HG03159 (cell line): ENCODE measurements at regions not wholly inside any gene's neighbourhood (a gene's known extent, or its start where the extent isn't known, plus 50 kb on each side); places are given as distances from the start of the nearest gene placed in this dataset.

Source experiments
- ATAC-seq: cut with Tn5 transposase; IDR thresholded peaks from one replicate; pipeline ENCODE4 v1.9.1; 2021; ENCODE audit warnings: mild to moderate bottlenecking, moderate library complexity; ENCODE audit not compliant: unreplicated experiment

DNA sequence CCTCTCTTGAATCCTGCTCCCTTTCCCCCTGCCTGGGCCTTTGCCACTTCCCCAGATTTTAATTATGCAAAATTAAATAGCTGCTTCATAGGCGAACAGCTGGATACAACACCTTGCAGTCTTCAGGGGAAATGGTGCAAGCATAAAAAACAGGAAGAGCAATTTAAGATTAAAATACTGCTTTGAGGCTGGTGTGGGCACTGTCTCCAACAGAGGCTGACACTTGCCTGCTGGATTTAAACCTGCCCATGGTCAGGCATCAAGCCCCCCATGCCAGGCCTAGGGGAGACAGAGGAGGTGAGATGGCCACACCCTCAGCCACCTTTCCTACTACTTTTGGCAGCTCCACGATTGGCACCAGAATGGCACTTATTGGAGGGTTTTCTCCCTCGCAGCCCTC is 110.1 kb upstream of the DIO3 start:
- no peak for ATAC-seq

DNA sequence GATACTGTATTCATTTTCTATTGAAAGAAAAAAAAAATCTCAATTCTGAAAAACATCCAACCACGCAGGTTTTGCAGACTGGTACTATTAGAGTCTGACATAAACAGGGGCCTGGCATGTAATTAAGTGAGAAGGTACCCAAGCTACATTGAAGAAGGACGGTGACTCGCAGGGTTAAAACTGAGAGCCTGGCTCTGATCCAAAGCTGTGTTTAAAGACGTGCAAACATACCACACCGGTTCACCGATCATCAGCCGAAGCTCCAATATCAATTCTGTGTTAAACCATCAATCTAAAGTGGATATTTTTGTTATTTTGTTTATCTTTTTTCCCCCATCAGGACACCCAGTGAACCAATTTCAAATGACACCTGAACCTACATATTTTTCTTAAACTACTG is 108.1 kb upstream of the DIO3 start:
- ATAC-seq, result no peak

DNA sequence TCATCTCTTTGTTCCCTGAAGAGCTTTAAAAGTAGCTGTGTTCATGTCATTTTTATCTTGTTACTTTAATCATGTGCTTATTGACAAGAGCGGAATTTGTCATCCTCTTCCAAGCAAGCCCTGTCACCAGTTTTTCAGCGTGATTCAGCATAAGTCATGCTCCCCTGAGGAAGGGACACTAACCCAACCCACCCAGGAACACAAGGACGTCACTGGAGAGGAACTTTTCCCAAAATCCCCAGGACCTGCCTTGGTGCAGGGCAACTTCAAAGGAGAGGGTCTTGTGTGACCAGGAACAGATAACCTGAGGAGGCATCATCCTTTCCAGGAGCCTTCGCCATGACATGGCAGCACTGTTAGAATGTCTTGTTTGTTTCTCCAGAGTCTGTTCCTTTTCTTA is 107.1 kb upstream of the DIO3 start:
- no peak for ATAC-seq

DNA sequence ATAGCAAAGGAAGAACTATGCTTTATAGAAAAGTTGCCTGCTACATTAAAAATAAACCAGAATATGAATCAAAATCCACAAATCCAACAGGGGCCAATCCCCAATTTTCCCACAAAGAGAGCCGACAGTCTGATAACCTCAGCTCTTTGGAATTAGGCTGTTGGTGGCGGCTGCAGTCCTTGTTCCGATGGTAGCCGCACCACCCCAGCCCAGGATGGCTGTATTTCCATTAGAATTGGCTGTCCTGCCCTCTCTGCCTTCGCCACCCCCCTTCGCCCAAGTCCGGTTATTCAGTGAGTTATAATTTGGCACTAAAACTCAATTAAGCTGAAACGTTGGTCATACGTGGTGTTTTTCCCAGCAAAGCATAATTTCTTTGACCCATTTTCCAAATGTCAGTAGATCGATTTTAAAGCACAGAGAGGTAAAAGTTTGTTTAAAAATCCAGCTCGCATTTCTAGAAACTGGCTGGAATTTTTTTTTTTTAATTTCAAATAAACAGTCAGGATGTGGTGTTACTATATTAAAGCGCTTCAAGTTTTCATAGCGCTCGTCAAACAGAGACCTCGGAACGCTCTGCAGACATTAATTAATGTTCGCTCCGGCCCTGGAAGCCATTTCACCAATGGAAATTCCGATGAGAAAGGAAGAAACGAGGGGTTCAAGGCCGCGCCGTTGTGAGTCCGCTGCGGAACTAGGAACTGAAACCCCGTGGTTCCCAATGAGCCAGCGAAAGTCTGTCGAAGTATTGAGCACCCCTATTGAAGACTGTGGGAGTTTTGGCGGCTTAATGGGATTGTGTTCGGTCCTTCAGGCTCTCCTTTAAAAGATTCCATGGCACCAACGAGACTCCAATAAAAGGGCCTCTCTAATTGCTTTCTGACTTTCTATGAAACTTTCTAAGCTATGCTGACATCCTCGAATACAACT is 104.8 kb upstream of the DIO3 start:
- ATAC-seq, result no peak

DNA sequence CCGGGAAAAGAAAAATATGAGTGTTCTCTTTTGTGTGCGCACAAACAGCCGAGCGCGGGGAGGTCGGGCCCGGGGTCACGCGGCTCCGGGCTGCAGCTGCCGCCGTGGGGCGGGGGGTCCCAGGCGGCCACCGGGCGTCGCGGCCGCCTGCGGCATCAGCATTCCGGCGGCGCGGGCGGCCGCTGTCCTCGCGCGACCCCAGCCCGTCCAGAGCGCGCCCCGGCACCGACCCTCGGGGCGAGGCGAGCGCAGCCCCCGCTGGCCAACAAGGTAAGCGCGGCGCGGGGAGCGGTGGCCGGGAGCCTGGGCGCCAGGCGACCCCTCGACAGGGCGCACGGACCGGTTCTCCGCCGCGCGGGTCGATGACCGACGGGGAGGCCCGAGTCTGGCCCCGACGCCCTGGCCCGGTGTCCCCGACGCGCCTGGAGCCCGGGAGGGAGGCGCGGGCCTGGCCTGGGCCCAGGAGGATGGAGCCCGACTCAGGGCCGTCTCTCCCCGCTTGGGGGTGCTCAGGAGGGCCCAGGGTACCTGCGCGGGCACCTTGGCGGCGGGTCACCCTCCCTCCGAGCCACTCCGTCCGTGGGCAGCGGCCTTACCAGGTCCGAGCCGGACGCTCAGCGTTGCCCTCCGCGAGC is 103.9 kb upstream of the DIO3 start:
- no peak for ATAC-seq

DNA sequence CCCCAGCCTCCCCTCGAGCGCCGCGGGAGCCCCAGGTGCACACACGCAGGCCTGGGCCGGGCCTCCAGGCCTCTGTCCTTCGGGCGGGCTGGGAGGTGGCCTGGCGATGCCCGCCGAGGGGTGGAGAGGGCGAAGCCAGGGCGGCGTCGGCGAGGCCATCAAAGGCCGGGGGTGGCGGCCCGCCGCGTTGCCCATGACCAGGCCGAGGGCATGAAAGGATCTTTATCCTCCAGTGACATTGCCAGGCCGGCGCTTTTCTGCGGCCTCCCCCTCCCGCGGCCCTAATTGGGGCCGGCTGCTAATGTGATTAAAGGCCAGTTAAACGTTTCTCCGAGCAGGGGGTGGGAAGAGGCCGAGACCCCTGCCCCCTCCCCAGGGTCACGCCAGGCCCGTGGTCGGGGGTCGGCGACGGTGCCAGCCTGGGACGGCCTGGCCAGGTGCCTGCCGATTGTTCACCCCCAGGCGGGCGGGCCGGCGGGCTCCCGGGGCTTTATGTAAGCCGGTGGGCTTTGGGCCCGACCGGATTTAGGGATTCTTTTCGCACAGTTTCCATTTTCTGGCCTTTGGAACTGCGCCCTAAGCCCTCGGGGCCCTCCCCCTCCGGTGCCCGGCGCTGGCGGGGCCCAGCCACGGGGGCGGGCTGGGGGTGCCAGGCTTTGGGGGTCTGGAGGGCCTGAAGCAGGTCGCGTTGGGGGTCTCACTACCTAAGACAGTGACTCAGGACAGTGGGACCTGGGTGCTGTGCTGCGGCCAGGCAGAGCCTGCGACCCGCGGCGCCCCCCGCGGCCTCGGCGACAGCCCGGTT is 103.2 kb upstream of the DIO3 start:
- no peak for ATAC-seq

DNA sequence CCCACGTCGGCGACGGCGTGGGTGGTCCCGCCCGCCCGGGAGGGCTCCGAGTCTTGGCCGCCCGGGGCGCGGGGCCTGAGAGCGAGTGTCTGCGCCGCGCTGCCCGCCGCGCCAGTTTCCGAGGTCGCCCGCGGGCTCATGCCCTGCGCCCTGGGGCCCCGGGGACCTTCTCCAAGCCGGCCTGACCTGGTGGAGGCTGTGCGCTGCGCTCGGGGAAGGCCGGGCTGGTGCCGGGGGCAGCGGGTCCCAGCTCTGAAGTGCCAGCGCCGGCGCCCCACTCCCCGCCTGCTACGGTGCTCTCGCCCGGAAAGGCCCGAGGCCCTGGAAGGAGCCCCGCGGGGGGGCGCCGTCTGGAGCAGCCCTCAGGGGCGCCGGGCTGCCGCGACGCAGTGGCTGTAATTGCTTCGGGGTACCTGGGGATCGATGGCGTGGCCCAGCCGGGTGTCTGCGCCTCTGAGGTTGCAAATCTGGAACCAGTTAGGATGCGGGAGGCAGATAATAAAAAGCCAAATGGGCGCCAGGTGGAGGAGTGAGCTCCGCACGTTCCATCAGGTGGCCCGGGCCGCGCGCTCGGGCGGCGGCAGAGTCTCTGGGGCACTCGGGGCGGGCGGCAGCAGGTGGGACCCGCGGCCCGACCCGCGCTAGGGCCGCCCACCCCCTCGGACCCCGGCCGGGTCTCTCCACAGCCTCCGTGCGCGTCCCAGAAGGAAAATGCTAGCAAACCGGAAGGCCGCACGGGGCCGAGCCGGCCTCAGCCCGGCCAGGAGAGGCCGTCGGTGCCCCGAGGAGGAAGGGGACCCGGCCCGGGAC is 102.3 kb upstream of the DIO3 start:
- ATAC-seq, result no peak

DNA sequence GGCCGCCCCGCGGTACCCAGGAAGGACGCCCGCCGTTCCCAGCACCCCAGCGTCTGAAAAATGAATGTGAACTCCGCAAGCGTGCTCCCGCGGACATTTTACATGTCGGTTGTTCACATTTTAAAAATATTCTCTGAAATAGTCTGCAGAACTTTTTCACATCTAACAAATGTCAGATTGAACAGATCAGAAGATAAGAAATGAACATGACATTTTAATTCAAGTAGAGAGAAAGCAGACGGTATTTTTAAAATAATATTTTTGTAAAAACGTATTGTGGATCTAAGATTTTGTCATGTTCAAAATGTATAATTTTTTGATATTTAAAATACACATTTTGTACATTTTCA is 101.8 kb upstream of the DIO3 start:
- no peak for ATAC-seq

DNA sequence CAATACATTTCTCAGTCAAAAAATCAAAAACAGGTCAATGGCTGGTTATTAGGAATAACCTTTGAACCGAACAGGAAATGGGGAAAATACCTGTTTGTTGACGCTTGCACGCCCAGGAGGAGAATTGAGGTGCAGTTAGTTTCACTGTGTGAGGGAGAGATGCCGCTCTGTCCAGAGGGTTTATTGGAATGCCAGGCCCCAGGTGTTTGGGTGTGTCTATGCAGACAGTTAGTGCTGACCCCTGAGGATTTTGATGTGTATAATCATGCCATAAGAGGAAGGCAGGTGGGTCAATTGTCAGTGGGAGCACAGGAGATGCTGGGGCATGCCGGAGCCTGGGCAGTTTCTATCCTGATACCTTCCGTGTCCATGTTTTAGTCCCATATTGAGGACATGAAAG is 100.8 kb upstream of the DIO3 start:
- ATAC-seq, result no peak

DNA sequence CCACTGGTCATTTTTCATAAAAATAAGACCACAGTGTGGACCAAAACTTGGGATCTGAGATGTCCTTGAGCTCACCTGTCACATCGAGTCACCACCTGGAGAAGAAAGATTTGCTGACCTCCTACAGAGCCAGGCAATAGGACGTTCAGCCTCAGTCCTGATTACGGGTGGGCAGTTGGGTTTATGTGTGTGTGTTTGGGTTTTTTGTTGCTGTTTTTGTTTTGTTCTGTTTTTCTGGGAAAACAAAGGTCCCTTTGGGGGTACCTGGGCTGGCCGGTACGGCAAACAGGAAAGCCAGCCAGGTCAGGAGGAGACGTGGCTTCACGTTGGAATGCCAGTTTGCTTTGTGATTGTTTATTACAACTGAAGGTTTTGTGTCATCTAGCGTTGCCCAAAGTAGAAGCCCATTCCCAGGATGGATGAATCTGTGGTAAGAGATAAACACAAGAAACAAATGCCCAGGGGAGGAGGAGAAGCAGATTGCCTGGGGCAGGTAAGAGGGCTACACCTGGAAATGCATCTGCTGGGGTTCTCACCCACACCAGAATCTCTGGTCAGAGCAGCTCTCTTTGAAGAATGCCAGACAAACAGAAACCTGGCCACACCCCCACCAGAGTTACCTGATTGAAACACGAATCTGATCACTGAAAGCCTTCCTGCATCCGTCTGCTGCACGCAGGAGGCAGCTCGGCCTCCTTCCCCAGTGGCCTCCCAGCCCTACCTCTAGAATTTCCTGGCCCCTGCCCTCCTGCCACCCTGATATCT is 100.1 kb upstream of the DIO3 start:
- no peak for ATAC-seq

DNA sequence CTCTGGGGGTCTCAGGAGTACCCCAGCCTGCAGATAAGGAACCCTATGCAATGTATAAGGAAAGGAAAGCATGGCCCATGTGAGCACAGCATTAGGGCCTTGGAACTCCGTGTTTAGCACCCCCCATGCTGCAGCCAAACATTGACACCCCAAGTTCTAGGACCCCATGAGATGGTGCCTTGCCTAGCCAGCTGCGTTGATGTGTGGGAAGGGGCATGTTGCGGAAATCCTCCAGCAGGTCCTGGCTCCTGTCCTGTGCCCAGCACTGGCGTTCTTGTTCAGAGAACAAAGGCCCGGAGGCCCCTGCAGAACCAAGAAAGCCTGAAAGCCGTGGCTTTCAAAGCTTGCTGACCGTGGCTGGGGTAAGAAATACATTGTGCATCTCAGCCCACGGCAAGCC is 99.4 kb upstream of the DIO3 start:
- no peak for ATAC-seq

DNA sequence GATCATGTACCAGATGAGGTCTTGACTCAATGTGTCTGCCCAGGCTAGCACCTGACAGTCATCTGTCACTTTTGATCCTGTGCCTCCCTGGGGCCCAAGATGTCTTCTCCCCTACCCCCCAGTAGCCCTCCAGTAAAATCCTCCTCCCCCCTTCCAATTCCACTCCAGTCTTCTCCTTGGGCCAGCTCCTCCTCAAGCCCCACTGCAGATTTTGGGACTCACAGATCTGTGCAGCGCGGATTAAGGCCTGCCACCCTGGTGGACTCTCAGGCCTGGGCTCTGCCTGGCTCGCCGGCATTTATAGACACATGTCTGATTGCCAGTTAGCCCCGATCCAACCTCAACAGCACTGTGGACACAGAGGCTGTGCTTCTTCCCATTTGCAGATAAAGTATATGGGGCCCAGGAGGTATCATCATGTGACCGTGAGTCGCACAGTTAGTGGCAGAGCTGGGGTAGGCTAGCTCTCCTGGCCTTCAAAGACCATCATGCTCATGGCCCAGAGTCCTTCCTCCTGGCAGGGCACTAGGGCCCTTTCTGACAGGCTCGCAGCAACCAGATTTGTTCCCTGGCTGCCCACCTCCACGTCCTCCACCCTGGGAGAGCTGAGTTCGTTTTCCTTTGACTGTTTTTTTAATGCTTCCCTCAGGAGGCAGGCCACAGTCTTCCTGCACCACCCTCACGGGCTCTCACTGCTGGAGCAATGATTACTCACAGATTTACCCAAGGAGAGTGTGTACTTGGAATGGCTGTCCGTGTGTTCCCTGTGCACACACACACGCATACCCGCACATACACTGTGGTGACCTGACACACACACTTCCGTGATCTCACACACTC is 98.3 kb upstream of the DIO3 start:
- ATAC-seq, result no peak

DNA sequence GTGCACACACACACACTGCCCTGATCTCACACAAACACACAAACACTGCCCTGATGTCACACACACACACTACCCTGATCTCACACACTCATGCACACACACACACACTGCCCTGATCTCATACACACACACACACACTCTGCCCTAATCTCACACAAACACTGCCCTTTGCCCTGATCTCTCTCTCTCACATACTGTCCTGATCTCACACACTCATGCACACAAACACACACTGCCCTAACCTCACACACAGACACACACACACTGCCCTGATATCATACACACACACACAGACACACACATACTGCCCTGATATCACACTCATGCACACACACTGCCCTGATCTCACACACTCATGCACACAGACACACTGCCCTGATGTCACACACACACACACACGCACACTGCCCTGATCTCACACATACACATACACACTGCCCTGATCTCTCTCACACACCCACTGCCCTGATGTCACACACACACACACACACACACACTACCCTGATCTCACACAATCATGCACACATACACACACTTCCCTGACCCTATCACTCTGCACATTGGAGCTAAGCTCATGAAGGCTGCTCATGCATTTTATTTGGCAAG is 97.6 kb upstream of the DIO3 start:
- ATAC-seq, result no peak

DNA sequence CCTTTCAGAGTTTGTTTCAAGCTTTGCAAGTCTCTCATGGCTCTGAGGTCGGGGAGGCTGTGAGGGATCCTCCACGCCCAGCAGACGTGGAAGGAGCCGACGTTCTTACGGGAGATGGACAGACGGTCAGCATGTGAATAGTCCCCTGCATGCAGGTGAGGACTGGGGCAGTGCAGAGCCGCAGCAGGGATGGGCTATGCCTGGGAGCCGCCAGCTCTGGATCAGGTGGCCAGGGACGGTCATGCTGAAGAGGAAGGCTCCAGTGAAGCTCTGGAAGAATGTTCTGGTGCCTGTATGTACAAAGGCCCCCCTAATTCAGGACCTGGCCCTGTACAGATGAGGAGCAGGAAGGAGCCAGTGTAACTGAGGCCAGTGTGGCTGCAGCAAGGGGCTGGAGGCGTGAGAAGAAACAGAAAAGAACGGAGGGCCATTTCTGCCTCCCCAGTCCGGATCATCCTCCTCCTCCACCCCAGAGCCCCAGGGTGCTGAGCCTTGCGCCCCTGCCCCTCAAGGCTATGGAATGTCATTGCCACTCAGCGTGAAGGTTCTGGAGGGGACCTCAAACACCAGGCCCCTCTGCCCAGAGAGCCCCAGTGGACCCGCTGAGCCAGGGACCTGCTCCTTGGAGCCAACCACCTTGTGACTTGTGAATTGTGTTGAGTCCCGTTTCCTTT is 96.8 kb upstream of the DIO3 start:
- no peak for ATAC-seq

DNA sequence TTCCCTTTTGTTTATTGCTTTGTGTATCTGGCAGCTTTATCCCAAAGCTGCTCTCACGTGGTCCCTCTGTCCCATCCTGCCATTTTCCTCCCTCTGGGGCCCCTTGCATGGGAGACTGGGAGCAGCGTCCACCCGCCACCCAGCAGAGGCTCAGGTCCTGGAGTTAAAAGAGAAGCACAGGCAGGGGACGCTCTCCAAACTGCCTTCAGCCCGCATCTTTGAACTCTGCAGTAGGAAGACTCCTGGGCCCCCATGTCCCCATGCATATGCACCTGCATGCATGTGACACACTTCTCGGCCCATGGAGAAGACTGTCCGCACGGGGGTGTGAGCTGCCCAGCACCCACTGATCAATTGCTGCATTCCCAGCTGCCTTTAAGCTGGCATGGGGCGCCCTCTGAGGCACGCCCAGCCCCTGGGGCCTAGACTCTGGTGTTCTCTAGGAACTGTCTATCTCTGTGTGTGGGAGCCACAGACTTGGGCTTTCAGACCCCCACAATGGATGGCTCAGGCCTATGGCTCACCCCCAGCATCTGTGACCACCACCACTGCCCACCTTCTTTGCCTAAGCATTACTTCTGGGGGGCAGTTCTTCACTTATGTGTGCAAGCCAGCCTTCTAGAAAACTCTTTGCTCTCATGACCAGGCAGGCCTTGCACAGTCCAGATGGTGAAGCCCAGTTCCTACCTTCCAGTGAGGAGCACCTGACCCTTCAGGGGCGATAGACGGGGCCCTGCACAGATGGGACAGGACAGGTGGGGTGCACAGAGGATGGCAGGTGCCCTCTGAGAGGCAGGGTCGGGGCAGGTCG is 96.1 kb upstream of the DIO3 start:
- no peak for ATAC-seq

DNA sequence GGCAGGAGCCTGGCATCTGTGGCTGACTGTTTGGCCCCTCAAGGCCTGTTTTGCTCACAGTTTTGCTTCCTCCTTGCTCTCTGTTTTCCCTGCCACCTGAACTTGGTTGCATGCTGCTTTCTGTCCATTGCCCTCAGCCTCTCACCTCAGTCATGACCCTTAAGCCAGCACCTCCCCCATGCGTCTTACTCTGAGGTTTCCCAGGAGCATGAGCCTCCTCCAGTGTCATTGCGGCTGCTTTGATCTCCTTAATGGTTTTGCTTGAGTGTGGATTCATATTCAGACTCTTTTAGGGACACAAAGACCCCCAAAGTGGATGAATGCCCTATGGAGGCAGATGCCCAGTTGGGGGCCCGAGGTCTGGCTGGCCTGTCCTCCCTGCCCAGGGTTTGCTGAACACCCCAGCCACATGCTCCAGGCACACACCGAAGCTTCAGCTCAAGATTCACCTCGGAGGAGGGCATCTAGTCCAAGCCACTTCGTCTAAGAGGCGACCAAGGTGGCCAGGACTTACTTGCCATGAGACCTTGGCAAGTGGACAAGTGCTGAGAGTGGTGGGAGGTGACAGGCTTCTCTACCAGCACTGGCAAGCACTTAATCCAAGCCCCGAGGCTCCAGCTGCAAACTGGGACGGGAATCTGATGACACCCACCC is 95.4 kb upstream of the DIO3 start:
- ATAC-seq, result no peak
